ENCODE measurements at regions not wholly inside any gene's neighbourhood (a gene's known extent, or its start where the extent isn't known, plus 50 kb on each side); places are given as distances from the start of the nearest gene placed in this dataset.

GRCh38 chr13:54183166-54183565, 1154.6 kb downstream of the OLFM4 start:
- TF ChIP-seq CTCF (IDR thresholded peaks at IDR 0.05) (no peak), POLR2A (IDR thresholded peaks at IDR 0.05) (no peak)
